Hepatocyte (in vitro differentiated cells): ENCODE measurements at regions not wholly inside any gene's neighbourhood (a gene's known extent, or its start where the extent isn't known, plus 50 kb on each side); places are given as distances from the start of the nearest gene placed in this dataset. TPM values are rescaled to one million over a fixed set of nuclear protein-coding genes. Genes with fewer than 3 reads are reported as not detected.

ENCODE experiments used
- DNase-seq: peaks from one replicate; pipeline ENCODE4 v3.0.0-alpha.2; 2016; ENCODE audit warnings: low spot score
- H2AFZ ChIP-seq: fragments of 200-600 bp; sonication (generic); 2 replicates; pipeline ENCODE4 v1.6.0; 2016; ENCODE audit warnings: antibody characterized with exemption, mild to moderate bottlenecking
- H3K27ac ChIP-seq: fragments of 200-600 bp; sonication (generic); 2 replicates; pipeline ENCODE4 v1.5.1; 2016; ENCODE audit warnings: mild to moderate bottlenecking
- H3K27me3 ChIP-seq: fragments of 200-600 bp; sonication (generic); 2 replicates; pipeline ENCODE4 v1.6.1; 2016
- H3K36me3 ChIP-seq: fragments of 200-600 bp; sonication (generic); replicated peaks from 2 replicates; pipeline ENCODE4 v1.5.1; 2016; ENCODE audit warnings: low read depth; ENCODE audit not compliant: insufficient read depth
- H3K4me1 ChIP-seq: fragments of 200-600 bp; sonication (generic); 2 replicates; pipeline ENCODE4 v1.5.1; 2016; ENCODE audit warnings: mild to moderate bottlenecking, moderate library complexity; ENCODE audit not compliant: insufficient read depth
- H3K4me2 ChIP-seq: fragments of 200-600 bp; sonication (generic); 2 replicates; pipeline ENCODE4 v1.6.0; 2016
- H3K4me3 ChIP-seq: fragments of 200-600 bp; sonication (generic); 2 replicates; pipeline ENCODE4 v1.5.1; 2016; ENCODE audit warnings: mild to moderate bottlenecking
- H3K79me2 ChIP-seq: fragments of 200-600 bp; sonication (generic); 2 replicates; pipeline ENCODE4 v1.6.0; 2017; ENCODE audit warnings: mild to moderate bottlenecking
- H3K9me2 ChIP-seq: fragments of 200-600 bp; sonication (generic); replicated peaks from 2 replicates; pipeline ENCODE4 v1.6.0; 2017; ENCODE audit warnings: mild to moderate bottlenecking; ENCODE audit not compliant: insufficient read depth
- H3K9me3 ChIP-seq: fragments of 200-600 bp; sonication (generic); 2 replicates; pipeline ENCODE4 v1.5.1; 2016; ENCODE audit warnings: low read depth, mild to moderate bottlenecking
- H4K20me1 ChIP-seq: fragments of 200-600 bp; sonication (generic); 2 replicates; pipeline ENCODE4 v1.6.0; 2016; ENCODE audit warnings: mild to moderate bottlenecking; ENCODE audit not compliant: insufficient read depth, poor library complexity, severe bottlenecking
- EZH2 ChIP-seq: fragments of 200-600 bp; sonication (generic); IDR thresholded peaks from 2 replicates; pipeline ENCODE4 v1.6.1; 2016; ENCODE audit warnings: antibody characterized with exemption, mild to moderate bottlenecking, borderline replicate concordance
- EZH2phosphoT487 ChIP-seq: fragments of 200-600 bp; sonication (generic); IDR thresholded peaks from one replicate; pipeline ENCODE4 v1.6.1; 2018; ENCODE audit warnings: antibody characterized with exemption, mild to moderate bottlenecking, low read depth, moderate library complexity; ENCODE audit not compliant: unreplicated experiment, severe bottlenecking
- WGBS: methylation state at CpG from one replicate; pipeline ENCODE4 v1.1.6; 2016; ENCODE audit warnings: low lambda C conversion rate; ENCODE audit errors: missing lambda C conversion rate; 5-methylcytosine and 5-hydroxymethylcytosine counted together
- small RNA-seq: library from RNA; depleted of rRNA; stranded (forward); fragments of <200 nt; gene quantifications from one replicate; pipeline ENCODE3, GENCODE V24; 2014
- TF ChIP-seq, protein P1 (sequence below): fragments of 200-600 bp; sonication (generic); IDR thresholded peaks from 2 replicates; pipeline ENCODE4 v1.5.1; 2016; ENCODE audit warnings: antibody characterized with exemption, mild to moderate bottlenecking; ENCODE audit not compliant: poor library complexity

DNA sequence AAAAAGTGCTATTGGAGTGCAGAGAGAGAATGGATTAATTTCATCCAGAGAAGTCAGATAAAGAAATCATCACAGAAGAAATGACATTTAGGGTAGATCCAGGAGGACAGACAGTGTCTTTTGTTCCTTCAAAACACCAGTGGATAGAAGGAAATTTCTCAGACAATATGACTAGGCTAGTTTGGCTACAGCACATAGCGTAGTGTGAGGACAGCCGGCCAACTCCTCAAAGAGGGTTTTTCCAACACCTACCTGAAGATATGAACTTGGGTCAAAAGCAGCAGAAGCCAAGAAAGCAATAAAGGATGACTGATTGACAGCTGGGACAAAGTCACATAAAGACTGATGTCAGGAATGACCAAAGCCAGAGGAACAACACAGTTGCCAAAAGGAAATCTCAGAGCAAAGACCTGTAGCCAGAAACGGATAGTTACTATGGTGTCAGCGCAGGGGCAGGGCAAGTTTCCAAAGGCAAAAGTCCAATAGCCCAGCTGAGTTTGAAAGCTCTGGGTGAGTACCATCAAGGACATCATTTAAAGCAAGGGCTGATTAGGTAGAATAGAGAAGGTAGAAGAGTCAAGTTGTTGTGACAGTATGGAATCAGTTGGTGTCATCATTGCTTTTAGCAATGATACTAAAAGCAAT is 58.7 kb upstream of the PDE3A start:
- WGBS, result 95% methylated on average over 4 of the region's 4 CpGs
- TF ChIP-seq, protein P1, sequence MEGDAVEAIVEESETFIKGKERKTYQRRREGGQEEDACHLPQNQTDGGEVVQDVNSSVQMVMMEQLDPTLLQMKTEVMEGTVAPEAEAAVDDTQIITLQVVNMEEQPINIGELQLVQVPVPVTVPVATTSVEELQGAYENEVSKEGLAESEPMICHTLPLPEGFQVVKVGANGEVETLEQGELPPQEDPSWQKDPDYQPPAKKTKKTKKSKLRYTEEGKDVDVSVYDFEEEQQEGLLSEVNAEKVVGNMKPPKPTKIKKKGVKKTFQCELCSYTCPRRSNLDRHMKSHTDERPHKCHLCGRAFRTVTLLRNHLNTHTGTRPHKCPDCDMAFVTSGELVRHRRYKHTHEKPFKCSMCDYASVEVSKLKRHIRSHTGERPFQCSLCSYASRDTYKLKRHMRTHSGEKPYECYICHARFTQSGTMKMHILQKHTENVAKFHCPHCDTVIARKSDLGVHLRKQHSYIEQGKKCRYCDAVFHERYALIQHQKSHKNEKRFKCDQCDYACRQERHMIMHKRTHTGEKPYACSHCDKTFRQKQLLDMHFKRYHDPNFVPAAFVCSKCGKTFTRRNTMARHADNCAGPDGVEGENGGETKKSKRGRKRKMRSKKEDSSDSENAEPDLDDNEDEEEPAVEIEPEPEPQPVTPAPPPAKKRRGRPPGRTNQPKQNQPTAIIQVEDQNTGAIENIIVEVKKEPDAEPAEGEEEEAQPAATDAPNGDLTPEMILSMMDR, result no peak
- no peak for TF ChIP-seq EZH2

DNA sequence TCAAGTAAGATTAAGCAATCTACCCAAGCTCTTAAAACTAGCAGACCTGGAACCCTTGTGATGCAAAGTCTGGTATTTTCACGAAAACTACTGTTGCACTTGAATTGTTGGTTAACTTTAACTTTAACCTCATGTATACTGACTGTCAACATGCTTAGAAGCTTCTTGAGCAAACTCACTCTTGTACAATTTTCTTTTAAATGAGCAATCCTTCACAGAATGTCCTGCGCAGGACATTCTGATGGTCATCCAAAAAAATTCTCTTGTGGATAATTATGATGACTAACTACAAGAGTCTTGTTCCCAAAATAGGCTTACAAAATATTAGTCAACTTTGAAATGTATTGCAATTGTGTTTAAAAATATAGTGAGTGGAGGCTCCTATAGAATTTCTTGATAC is 54.0 kb upstream of the PDE3A start:
- Histone ChIP-seq H3K9me2 (no peaks in the 10 kb centered on the region), H3K4me1 (no peaks in the 10 kb centered on the region), H4K20me1 (no peaks in the 10 kb centered on the region), H3K27ac (no peak overlapping the region), H3K4me2 (no peak overlapping the region), H3K27me3 (no peaks in the 10 kb centered on the region), H3K9me3 (no peaks in the 10 kb centered on the region), H3K36me3 (no peaks in the 10 kb centered on the region), H2AFZ (no peak overlapping the region), H3K4me3 (no peak overlapping the region), H3K79me2 (no peaks in the 10 kb centered on the region)
- WGBS, result 92% methylated on average over 2 of the region's 2 CpGs
- TF ChIP-seq EZH2phosphoT487 (no peak), EZH2 (no peak)
- TF ChIP-seq, protein P1, result no peak
- DNase-seq, result no peak

More for the DNA sequence above, 58.7 kb upstream of the PDE3A start:
- Histone ChIP-seq H3K4me3 (no peak overlapping the region), H3K27ac (no peak overlapping the region), H4K20me1 (no peaks in the 10 kb centered on the region), H3K9me3 (peaks cover 5% of the 10 kb centered on the region), H3K79me2 (no peaks in the 10 kb centered on the region), H3K4me1 (no peaks in the 10 kb centered on the region), H3K9me2 (no peaks in the 10 kb centered on the region), H2AFZ (no peak overlapping the region), H3K4me2 (no peak overlapping the region), H3K36me3 (no peaks in the 10 kb centered on the region), H3K27me3 (no peaks in the 10 kb centered on the region)
- no peak for DNase-seq

DNA sequence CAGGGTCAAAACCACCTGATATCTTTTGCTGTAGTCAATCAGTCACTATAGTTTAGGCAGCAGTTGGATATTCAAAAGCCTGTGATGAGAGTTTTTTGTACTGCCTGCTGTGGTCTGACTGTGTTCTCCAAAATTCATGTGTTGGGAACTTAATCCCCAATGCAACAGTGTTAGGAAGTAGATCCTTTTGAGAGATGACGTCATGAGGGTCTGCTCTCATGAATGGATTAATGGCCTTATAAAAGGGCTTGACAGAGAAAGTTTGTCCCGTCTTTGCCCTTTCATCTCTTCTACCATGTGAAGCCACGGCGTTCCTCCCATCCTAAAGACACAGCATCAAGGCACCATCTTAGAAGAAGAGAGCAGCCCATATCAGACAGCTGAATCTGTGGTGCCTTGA is 50.8 kb upstream of the PDE3A start:
- Histone ChIP-seq H3K9me2 (no peaks in the 10 kb centered on the region), H3K4me1 (no peaks in the 10 kb centered on the region), H3K27me3 (no peaks in the 10 kb centered on the region), H3K4me2 (no peak overlapping the region), H3K4me3 (no peak overlapping the region), H2AFZ (no peak overlapping the region), H3K79me2 (no peaks in the 10 kb centered on the region), H3K36me3 (no peaks in the 10 kb centered on the region), H3K9me3 (no peaks in the 10 kb centered on the region), H3K27ac (no peak overlapping the region), H4K20me1 (no peaks in the 10 kb centered on the region)
- DNase-seq, result no peak
- WGBS, result 87% methylated on average over 4 of the region's 4 CpGs
- TF ChIP-seq EZH2 (no peak), EZH2phosphoT487 (no peak)
- TF ChIP-seq, protein P1, result no peak

Small RNA genes in the stretch of these regions (small RNA-seq; reads per million reads assigned to genes)
- not detected for gene RNU1-146P
